Fibroblast of the conjunctiva (primary cell): ENCODE measurements at regions not wholly inside any gene's neighbourhood (a gene's known extent, or its start where the extent isn't known, plus 50 kb on each side); places are given as distances from the start of the nearest gene placed in this dataset.
"Not testable (repeated sequence)": the region's sequence is repeated elsewhere in the genome, so short reads cannot be mapped to it uniquely, and the experiment has no call there.

Experiments
- DNase-seq: peaks from one replicate; pipeline ENCODE4 v3.0.0-alpha.2; 2010; ENCODE audit warnings: low read depth

DNA sequence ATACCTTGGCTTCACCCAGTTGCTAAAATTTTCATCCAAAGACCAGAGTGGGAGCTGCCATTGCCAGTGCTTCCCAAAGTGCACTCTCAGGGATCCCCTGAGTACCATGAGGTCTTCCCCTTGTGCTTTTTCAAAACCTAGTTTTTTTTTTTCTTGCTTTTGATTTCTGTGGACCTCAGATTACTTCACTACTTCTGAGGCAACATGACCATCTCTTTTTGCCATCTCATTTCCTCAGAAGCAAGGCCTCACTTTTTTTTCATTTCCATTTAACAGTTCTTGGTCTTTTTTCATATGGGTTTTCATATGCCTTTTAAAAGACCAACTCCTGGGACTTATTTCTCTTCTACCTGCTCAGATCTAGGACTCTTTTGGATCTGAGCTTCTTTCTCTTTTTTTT, 64.1 kb upstream of the MMS22L start:
- no peak for DNase-seq

DNA sequence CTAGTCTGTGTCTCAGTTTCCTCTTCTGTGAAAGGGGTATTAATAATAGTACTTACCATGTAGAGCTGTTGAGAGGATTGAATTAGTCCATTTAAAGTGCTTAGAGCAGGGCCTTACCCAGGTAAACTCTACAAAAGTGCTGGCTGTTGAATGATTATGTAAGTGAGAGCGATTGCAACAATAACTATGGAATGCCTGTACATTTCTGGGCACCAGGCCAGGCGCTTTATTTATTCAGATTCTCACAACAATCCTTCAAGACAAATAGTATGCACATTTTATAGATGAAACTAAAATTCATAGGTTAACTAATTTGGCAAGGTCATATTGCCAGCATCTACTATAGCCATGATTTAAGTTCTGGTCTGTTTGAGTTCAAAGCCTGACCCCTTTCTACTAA, 78.3 kb upstream of the MMS22L start:
- DNase-seq = no peak

DNA sequence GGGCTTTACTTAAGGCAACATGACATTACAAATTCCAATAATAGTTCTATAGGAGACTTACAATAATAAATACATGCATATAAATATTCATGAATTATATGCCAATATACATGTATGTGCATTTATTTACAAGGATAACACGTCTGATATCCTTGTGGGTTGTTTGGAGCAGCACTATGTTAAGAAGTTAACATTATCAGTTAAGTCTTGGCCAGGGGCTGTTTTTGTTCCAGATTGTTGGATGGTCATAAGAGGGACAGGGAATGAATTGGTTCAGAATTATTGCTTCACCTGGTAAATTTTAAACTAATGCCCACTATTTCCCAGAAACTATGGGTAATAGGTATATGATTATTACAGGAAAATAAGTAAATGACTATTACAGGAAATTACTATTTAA, 81.3 kb upstream of the MMS22L start:
- no peak for DNase-seq

DNA sequence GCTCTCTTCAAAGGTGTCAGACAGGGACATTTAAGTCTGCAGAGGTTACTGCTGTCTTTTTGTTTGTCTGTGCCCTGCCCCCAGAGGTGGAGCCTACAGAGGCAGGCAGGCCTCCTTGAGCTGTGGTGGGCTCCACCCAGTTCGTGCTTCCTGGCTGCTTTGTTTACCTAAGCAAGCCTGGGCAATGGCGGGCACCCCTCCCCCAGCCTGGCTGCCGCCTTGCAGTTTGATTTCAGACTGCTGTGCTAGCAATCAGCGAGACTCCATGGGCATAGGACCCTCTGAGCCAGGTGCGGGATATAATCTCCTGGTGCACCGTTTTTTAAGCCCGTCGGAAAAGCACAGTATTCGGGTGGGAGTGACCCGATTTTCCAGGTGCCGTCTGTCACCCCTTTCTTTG, 99.1 kb upstream of the MMS22L start:
- DNase-seq = not testable (repeated sequence)

DNA sequence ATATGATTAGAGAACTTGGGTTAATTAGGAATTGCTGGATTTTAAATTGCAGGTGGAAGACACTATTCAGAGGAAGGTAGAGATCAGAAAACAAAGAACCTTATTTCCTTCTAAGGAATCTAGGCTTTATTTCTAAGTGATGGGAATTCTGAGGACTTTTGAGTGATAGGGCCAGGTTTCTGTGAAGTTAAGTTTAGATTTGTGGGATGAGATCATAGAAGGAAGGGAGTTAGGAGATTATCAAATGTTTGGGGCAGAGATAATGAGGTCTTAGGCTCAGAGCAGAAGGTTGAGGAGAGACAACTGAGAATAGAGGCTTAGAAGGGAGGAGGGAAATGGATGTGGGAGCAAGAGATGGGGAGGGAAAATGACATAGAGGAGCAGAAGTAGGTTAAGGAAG, 109.7 kb upstream of the MMS22L start:
- DNase-seq = no peak

DNA sequence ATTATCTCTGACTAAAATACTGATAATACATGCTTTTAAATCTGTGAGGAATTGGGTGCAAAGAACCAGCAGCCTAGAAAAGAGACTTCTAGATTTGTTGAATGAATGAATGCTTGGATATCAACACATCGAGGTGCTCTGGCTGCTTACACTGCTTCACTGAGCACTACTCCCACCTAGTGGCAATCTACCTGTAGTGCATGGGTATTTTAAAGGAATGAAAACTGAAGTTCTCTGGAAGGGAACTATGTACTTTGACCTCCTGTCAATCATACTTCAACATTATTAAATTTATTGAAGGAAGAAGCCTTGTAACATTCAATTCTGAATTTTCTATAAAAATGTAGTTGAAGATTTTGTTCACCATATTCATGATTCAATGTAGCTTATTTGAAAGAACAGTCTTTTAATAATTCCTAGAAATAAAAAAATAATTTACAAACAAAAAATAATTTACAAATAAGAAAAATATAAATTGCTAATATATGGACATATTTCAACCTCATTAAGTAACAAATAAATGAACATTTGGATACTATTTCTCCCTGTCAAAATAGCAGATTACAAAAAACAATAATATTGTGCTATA, 111.2 kb upstream of the MMS22L start:
- DNase-seq = peak; percentile 48

DNA sequence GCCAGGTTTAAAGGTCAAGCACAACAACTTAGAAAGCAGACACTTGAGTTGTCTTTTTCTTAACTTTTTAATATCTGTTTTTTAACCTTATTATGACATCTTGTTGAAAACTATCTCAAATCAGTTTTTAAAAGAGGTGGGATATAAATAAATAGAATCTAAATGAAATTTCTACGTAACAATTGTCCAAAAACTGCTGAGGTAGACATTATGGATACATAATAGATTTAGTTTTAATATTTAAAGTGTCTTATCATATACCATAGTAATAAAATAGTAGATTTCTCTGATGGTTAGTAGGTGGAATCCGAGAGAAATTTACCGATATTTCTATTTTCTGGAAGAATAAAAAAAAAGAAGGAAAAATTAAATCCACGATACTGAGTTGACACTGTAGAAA, 113.9 kb upstream of the MMS22L start:
- DNase-seq = no peak

DNA sequence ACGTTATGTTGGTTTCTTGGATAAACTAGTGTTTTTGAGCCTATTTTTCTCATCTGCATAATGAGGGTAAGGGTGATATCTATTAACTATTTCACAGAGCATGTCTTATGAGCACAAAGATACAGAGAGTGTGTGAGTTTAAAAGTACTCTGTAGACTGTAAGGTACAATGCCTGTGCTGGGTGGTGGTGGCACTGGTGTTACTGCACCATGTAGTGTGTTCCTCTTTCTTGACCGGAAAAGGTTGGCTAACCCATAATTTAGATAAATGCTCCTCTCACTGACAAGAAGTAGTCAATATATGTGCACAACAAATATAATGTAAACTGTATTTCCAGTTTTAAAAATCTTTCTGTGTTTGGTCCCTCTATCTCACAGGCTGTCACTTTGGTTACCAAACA, 116.2 kb upstream of the MMS22L start:
- no peak for DNase-seq

DNA sequence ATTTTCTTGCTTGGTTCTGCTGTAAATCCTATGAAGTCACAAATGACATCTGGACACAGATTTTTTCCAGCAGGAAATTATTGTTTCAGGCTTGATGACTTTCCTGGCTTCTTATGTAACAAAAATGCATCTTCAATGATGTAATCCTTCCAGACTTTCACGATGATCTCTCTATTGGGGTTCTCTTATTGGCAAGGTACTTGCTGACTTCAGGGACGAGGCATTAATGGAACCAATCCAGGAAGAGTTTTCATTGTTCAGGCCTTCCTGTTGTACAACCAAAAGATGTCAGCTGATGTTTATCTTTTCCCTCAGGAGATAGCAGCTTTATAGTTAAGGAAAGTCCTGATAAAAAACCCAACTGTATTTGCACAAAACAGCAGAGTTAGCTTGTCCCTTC, 118.5 kb upstream of the MMS22L start:
- no peak for DNase-seq

DNA sequence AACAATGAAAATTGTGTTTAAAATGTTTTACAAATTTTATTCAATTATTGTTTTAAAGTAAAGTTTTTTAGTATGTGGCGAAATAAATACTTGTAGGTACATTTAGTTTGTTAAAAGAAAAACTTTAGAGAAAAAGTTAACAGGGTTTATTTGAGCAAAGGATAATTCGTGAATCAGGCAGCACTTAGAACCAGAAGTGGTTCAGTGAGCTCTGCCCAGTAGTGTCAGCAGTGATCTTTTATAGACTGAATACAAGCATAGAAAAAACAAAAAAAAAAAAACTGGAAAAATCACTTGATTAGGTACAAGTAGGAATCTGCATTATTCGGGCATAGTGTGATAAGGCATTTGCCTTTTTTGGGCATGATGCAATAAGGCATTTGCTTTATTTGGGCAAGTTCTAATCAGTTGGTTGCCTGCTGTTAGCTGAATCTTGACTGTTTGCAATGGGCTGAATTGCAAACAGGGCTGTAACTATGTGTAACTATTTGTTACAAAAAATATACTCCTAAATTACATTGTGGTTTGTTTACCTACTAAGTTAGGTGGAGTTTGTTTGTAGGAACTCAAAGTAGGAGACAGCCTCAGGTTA, 122.9 kb upstream of the MMS22L start:
- DNase-seq = no peak

DNA sequence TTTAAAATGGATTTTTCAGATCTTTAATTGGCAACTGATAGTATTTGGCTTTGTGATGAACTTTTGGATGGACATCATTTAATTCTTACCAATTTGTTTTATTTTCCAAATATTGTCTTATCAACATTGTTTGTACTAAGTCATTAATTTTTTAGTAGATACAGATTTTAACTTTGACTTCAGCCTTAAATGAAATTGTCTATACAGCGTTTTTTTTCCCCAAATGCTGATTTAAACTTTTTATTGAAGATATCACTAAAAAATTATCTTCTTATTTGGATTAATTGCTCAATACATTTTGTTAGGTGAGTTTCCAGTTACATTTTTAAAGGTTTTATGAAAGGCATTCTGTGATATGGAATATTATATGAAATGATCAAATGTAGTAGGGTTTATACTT, 123.6 kb upstream of the MMS22L start:
- DNase-seq = no peak

DNA sequence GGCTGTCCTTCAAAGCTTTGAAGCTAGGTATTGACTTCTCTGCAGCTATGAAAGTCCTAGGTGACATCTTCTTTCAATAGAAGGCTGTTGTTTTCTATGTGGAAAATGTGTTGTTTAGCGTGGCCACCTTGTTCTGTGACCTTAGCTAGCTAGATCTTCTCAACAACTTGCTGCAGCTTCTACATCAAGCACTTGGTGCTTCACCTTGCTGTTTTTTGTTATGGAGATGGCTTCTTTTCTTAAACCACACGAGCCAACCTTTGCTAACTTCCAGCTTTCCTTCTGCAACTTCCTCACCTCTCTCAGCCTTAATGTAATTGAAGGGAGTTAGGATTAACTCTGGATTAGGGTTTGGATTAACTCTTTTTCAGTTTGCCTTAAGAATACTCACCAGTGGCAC, 128.6 kb upstream of the MMS22L start:
- DNase-seq = no peak

DNA sequence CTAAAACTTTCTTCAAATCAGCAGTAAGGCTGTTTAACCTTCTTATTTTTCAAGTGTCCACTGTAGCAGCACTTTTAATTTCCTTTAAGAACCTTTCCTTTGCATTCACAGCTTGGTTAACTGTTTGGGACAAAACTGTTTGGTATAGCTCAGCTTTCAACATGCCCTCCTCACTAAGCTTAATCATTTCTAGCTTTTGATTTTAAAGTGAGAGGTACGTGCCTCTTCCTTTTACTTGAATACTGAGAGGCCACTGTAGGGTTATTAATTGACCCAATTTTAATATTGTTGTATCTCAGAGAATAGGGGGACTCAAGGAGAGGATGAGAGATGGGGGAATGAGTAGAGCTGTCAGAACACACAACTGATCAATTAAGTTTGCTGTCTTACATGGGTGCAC, 129.5 kb upstream of the MMS22L start:
- no peak for DNase-seq

DNA sequence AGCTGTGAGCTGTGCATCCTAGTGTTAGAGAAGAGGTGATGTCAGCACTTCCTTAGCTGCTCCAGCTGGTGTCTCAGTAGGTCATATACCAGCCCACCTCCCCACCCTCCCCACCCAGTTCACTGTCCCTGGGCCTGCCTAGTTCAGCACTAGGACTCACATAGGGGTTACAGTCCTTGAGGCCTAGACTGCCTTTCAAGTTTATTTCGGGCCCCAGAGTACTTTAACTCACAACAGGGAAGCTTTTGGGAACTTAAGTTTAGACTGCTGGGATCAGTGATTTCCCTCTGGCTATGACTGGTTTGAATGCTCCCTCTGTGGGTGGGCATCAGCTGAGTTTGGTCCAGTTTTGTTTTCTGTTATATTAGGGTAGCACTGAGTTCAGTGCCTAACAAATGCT, 139.2 kb upstream of the MMS22L start:
- no peak for DNase-seq

DNA sequence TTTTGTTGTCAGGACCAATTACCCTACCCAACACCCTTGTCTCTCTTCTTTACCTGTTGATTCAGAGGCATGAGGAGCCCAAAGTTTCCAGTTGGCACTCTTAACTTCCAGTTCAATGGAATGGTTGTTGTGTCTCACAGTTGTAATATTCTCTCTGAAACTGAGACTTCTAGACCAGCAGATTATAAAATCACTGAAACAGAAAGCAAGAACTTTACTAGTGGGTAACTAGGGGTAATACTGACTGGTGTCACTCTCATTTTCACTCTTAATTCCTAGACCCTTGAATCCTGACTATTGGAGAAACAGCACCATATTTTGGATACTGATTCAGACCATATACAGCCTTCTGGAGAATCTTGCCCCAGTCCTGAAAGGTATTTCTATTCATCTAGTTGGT, 140.2 kb upstream of the MMS22L start:
- DNase-seq = no peak

DNA sequence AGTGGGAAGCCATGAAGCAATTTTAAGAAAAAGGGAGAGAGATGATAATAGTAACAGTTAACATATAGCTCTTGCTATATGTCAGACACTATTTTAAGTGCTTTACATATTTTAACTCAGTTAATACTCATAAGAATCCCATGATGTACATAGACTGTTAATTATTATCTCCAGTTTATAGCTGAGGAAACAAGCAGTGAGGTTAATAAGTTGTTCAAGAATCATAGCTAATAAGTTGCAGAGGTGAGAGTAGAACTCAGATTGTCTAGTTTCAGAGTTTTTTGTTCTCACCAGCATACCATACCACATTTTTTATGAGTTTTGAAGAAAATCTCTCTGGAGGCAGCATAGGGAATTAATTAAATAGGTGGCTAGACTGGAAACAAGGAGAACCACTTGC, 144.6 kb upstream of the MMS22L start:
- no peak for DNase-seq

DNA sequence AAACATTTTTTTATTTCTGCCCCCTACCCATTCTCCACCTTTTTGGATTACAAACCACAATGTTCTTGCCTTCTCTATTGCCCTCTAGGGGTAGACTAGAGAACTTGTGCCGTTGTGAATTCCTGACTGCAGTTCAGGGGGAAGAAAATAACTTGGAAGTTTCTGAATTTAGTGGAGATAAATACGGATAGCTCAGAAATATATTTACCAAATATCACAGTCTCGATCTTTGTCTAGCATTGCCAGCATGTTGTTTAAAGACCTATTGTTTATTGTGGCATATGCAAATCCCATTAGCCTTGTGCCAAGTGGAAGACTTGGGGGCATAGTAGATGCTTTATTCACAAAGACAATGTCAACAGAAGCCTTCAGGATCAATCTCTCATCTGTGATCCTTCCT, 154.1 kb upstream of the MMS22L start:
- DNase-seq = no peak

DNA sequence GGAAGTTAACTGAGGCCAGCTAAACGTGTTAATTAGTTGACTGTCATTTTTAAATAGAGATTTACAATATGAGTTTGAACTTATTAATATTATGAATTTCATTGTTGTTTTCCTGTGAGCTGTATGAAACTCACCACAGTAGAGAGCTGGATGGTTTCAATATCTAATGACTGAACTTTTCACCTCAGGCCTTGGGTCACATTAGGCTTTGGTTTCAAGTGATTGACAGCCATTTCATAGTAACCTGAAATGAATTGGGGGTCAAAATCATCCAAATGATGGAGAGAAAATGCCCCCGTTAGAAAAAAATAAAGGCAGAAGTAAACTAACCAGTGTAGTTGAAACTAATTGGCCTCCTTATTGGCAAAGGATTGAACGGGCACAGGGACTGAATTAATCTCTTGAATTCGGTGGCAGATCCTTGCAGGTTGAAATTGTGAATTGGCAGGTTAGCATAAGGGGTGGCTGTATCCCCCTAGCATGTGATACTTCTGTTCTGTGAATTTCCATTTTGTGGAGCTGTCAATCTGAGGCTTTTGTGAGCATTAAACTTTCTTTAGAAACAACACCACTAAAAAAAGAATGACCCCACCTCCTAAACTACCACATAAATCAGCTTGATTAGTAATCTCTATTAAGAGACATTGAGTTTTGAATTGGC, 155.1 kb upstream of the MMS22L start:
- DNase-seq = no peak

DNA sequence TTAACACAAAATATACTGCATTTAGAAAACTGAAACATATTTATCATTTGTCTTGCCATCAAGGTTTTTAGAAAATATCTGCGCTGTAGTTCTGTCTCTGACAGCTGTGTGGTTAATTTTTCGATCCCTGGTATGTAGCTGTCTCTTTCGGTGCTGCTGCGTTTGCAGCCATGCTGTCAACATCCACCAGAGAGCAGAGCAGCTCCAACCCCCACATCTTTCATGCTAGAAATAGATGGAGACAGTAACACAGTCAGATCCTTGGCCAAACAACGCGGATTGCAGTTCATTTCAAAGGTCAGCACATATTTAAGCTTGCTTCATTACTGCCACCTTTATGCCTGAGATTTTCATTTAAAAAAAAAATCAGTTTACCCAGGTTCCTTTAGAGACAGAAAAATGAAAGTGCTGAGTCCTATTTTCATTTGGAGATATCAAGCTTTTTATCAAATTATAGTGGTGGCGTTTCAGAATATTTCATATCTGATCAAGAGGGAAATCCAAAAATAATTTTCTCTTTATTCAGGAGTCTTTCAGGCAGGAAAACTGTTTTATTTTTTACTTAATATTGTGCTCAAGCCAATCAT, 157.7 kb upstream of the MMS22L start:
- DNase-seq = no peak

DNA sequence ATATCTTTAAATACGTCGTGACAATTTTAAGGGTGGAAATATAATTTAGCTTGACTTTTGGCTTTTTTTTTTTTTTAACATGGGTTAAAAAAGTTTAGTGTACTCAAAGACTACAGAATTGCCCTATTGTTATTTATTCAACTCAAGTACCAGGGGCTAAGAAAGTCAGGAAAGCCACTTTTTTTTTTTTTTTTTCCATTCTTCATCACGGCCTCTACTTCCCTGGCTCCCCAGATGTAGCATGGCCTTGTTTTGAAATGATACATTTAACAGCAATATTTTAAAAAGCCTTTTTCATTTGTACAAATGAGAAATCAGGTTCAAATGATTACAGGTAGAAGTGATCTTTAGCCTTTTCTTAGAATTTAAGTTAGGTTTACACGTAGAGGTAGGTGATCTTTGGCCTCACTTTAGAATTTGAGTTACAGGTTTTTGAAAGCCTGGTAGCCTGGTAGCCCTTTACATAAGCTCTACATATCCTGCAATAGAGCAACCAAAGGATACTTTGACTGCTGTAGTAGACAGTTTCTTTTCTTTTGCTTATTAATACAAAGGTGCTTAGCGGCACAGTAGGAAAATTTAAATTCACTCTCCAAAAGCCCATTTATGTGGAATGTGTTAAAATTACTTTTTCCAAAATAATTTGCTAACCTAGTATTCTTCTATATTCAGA, 160.5 kb upstream of the MMS22L start:
- no peak for DNase-seq

DNA sequence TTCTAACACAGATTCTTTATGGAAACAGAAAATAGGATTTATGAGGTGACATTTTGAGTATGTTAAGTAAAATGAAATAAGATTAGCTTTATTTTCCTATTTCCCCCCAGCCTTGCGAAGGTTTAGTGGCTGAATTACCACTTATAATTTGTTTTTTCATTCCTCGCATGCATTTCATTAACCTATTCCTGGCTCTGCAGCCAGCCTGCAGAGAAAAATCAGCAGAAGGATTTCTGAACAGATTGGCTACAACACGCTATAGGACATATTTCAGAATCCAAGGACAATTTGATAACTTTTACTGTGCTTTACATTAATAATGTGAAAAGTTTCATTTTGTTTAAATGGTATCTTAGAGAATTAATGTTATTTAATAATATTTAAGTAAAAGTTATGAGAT, 162.4 kb upstream of the MMS22L start:
- DNase-seq = no peak

DNA sequence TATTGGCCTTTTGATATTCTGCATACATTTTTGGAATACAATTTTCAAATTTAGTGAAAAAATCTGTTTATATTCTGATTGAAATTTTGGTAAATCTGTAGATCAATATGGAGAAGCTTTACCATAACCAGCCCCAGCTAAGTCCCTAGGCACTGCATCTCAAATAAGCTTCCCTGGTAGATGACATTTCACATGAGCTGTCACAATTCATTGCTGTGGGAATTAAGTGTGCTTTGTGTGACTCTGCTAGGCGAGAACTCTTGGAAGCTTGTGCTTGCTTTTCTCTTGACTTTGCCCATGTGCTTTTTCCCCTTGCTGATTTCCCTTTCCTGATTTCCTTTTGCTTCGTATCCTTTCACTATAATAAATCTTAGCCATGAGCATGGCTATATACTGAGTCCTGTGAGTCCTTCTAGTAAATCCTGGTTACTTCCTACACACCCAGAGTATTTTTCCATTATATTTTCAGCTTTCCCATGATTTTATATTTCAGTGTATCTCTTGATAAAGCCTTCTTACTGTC, 166.5 kb upstream of the MMS22L start:
- DNase-seq = no peak

DNA sequence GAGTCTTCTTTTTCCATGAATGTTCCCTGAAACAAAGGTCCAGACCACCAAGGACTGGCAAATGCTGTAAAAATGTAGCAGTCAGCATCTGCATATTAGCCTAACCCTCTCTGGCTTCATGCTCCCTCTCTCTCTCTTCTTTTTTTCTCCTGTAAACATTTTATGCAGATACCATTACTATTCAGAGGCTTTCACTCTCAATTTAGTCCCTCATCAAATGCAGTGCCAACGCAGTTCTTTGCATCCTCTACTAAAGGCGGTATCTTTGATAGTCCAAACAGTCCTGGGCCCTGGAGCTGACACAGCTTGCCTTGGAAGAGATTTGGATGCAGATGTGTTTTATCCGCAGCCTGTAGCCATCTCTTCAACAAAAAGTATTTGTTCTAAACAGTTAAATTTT, 167.1 kb upstream of the MMS22L start:
- DNase-seq = no peak
